HL-60 (cell line): ENCODE measurements at regions not wholly inside any gene's neighbourhood (a gene's known extent, or its start where the extent isn't known, plus 50 kb on each side); places are given as distances from the start of the nearest gene placed in this dataset.
"Not testable (repeated sequence)": the region's sequence is repeated elsewhere in the genome, so short reads cannot be mapped to it uniquely, and the experiment has no call there.

ENCODE experiments used
- DNase-seq, 2 experiments: peaks; one replicate each; pipeline ENCODE4 v3.0.0-alpha.2; 2010 to 2020; ENCODE audit warnings: low read depth in 1 of 2, low spot score in 1 of 2
- H3K27ac ChIP-seq: fragments of 250-450 bp; sonication (Bioruptor Pico); replicated peaks from 2 replicates; pipeline ENCODE4 v1.5.1; 2020; ENCODE audit warnings: mild to moderate bottlenecking, moderate library complexity
- H3K27me3 ChIP-seq: fragments of 250-450 bp; sonication (Bioruptor Pico); 2 replicates; pipeline ENCODE4 v1.5.1; 2021; ENCODE audit warnings: mild to moderate bottlenecking, moderate library complexity; ENCODE audit not compliant: insufficient read depth, poor library complexity, severe bottlenecking
- H3K4me3 ChIP-seq: replicated peaks from 2 replicates; pipeline ENCODE4 v1.5.1; 2011; ENCODE audit warnings: mild to moderate bottlenecking, control low read depth, low read length; ENCODE audit not compliant: insufficient read depth
- GABPA ChIP-seq: IDR thresholded peaks from 2 replicates; pipeline ENCODE4 v1.6.1; 2012; ENCODE audit warnings: low read depth
- POLR2AphosphoS5 ChIP-seq: IDR thresholded peaks from 2 replicates; pipeline ENCODE4 v1.6.1; 2012; ENCODE audit warnings: low read depth
- REST ChIP-seq: IDR thresholded peaks from 2 replicates; pipeline ENCODE4 v1.6.1; 2012; ENCODE audit warnings: low read depth; ENCODE audit not compliant: insufficient replicate concordance
- SPI1 ChIP-seq: IDR thresholded peaks from 2 replicates; pipeline ENCODE4 v1.6.1; 2012; ENCODE audit warnings: low read depth, mild to moderate bottlenecking, borderline replicate concordance
- TF ChIP-seq, protein P1 (sequence below): IDR thresholded peaks from one replicate; pipeline ENCODE4 v1.5.1; 2011; ENCODE audit warnings: low read length, control low read depth, inconsistent platforms; ENCODE audit not compliant: insufficient read depth

- Histone ChIP-seq H3K27ac (no peak overlapping the region), H3K27me3 (no peaks in the 10 kb centered on the region), H3K4me3 (no peak overlapping the region)
- TF ChIP-seq POLR2AphosphoS5: no peak
- no peak for TF ChIP-seq SPI1
- TF ChIP-seq REST: no peak
- TF ChIP-seq, protein P1, sequence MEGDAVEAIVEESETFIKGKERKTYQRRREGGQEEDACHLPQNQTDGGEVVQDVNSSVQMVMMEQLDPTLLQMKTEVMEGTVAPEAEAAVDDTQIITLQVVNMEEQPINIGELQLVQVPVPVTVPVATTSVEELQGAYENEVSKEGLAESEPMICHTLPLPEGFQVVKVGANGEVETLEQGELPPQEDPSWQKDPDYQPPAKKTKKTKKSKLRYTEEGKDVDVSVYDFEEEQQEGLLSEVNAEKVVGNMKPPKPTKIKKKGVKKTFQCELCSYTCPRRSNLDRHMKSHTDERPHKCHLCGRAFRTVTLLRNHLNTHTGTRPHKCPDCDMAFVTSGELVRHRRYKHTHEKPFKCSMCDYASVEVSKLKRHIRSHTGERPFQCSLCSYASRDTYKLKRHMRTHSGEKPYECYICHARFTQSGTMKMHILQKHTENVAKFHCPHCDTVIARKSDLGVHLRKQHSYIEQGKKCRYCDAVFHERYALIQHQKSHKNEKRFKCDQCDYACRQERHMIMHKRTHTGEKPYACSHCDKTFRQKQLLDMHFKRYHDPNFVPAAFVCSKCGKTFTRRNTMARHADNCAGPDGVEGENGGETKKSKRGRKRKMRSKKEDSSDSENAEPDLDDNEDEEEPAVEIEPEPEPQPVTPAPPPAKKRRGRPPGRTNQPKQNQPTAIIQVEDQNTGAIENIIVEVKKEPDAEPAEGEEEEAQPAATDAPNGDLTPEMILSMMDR: no peak
- TF ChIP-seq GABPA: no peak
- DNase-seq: no peak
Observed at GRCh38 chr10:36412942-36413341, 712.5 kb upstream of the ANKRD30A start.

GRCh38 chr10:36400238-36400637 is 725.2 kb upstream of the ANKRD30A start:
- not testable (repeated sequence) for H3K27me3 ChIP-seq, H3K4me3 ChIP-seq, H3K27ac ChIP-seq, DNase-seq

GRCh38 chr10:36393801-36394200 is 731.6 kb upstream of the ANKRD30A start:
- TF ChIP-seq POLR2AphosphoS5 (no peak), GABPA (no peak)
- TF ChIP-seq, protein P1: no peak
- no peak overlapping the region for H3K27ac ChIP-seq
- H3K27me3 ChIP-seq: no peaks in the 10 kb centered on the region
- DNase-seq: no peak
- no peak overlapping the region for H3K4me3 ChIP-seq

- no peak for DNase-seq
- no peak overlapping the region for H3K4me3 ChIP-seq
- H3K27ac ChIP-seq: no peak overlapping the region
- TF ChIP-seq SPI1: no peak
- TF ChIP-seq, protein P1: no peak
- no peak for TF ChIP-seq GABPA
- no peak for TF ChIP-seq REST
- no peak for TF ChIP-seq POLR2AphosphoS5
- H3K27me3 ChIP-seq: no peaks in the 10 kb centered on the region
Observed at GRCh38 chr10:36391405-36391804, 734.0 kb upstream of the ANKRD30A start.
